ENCODE measurements at regions not wholly inside any gene's neighbourhood (a gene's known extent, or its start where the extent isn't known, plus 50 kb on each side); places are given as distances from the start of the nearest gene placed in this dataset.

- TF ChIP-seq USF2 (IDR thresholded peaks at IDR 0.05; ENCODE audit: low read length) (no peak), SIRT6 (IDR thresholded peaks at IDR 0.05; ENCODE audit: low read length) (no peak), TBP (IDR thresholded peaks at IDR 0.05; ENCODE audit: low read depth, low read length) (no peak), RAD21 (IDR thresholded peaks at IDR 0.05 in 1 of 2, conservative IDR thresholded peaks at IDR 0.05 in 1 of 2; ENCODE audit: low read depth in 2 of 2, low read length in 2 of 2) (no peak), MAX (IDR thresholded peaks at IDR 0.05) (no peak), MAFK (IDR thresholded peaks at IDR 0.05; ENCODE audit: low read depth, low read length) (no peak), TAF7 (optimal IDR thresholded peaks at IDR 0.05; ENCODE audit: borderline replicate concordance, low read depth, low read length) (no peak), PHF8 (conservative IDR thresholded peaks at IDR 0.05; ENCODE audit: low read depth, low read length) (no peak), SP1 (IDR thresholded peaks at IDR 0.05; ENCODE audit: low read depth, low read length) (no peak), JUN (IDR thresholded peaks at IDR 0.05; ENCODE audit: low read depth, low read length) (no peak)
Observed at GRCh38 chr9:96156171-96156974, 145.6 kb downstream of the HSD17B3 start (continued).
